ENCODE measurements at regions not wholly inside any gene's neighbourhood (a gene's known extent, or its start where the extent isn't known, plus 50 kb on each side); places are given as distances from the start of the nearest gene placed in this dataset.

GRCh38 chr13:21987793-21988192, 316.9 kb downstream of the FGF9 start:
- H3K23me2 ChIP-seq (ENCODE audit: low read depth, low read length): peaks cover 1% of the 10 kb centered on the region; the same call in 1 of the 2 replicates
- 81% methylated on average over 7 of the region's 7 CpGs; no CpG with 5 or more reads in 1 of the 2 experiments for WGBS, 2 experiments (ENCODE audit: extremely low coverage in 1 of 2, insufficient coverage in 1 of 2, insufficient read length in 1 of 2, insufficient replicate concordance in 2 of 2, low coverage in 1 of 2, low lambda C conversion rate in 2 of 2, missing lambda C conversion rate in 1 of 2)
- CTCF ChIA-PET (ENCODE audit: partially characterized antibody): interaction anchor here (0.8 to 1.3 kb wide), 3 partner anchors 8 to 89 kb away, joined by 3 to 4 read pairs (median 3); no protein-coding TSS in a partner anchor
- no peaks in the 10 kb centered on the region for H3K36me3 ChIP-seq (ENCODE audit: control insufficient read depth in 2 of 4, insufficient read depth in 4 of 4, low read length in 3 of 4)
- POLR2A ChIA-PET (ENCODE audit: partially characterized antibody): no interaction called here
- TF ChIP-seq SRF (IDR thresholded peaks at IDR 0.05; ENCODE audit: low read depth, low read length) (no peak), TBP (IDR thresholded peaks at IDR 0.05; ENCODE audit: low read depth, low read length) (no peak), RAD21 (IDR thresholded peaks at IDR 0.05 in 1 of 2, conservative IDR thresholded peaks at IDR 0.05 in 1 of 2; ENCODE audit: low read depth in 2 of 2, low read length in 2 of 2) (no peak), BRCA1 (IDR thresholded peaks at IDR 0.05; ENCODE audit: low read depth, low read length) (no peak), ASH2L (IDR thresholded peaks at IDR 0.05; ENCODE audit: low read length) (no peak), PHF8 (conservative IDR thresholded peaks at IDR 0.05; ENCODE audit: low read depth, low read length) (no peak), EGR1 (IDR thresholded peaks at IDR 0.05; ENCODE audit: borderline replicate concordance, low read depth, low read length) (no peak), ATF2 (IDR thresholded peaks at IDR 0.05; ENCODE audit: low read length) (no peak), RBBP5 (IDR thresholded peaks at IDR 0.05; ENCODE audit: borderline replicate concordance, low read depth, low read length) (no peak), TEAD4 (IDR thresholded peaks at IDR 0.05; ENCODE audit: low read depth, low read length) (no peak)
- no peaks in the 10 kb centered on the region for H3K9me3 ChIP-seq (ENCODE audit: insufficient read depth in 2 of 2, low read depth in 1 of 2, low read length in 1 of 2)
- H4K20me1 ChIP-seq (replicated peaks in 1 of 2; ENCODE audit: control insufficient read depth in 1 of 2, insufficient read depth in 2 of 2, low read length in 2 of 2): no peaks in the 10 kb centered on the region
- H3K56ac ChIP-seq (replicated peaks; ENCODE audit: insufficient read length, low read depth, low read length): no peak overlapping the region
- H2BK5ac ChIP-seq (ENCODE audit: low read depth, low read length): no peak overlapping the region
- no peak for FAIRE-seq
- no peak overlapping the region for H3K27ac ChIP-seq (ENCODE audit: low read depth, low read length)
- no peak overlapping the region for H3K4ac ChIP-seq (replicated peaks; ENCODE audit: insufficient read length, low read depth, low read length)
- H3K18ac ChIP-seq (ENCODE audit: extremely low read depth, low read length): no peak overlapping the region
- H3K4me1 ChIP-seq (replicated peaks in 1 of 4; ENCODE audit: control insufficient read depth in 3 of 4, insufficient read depth in 4 of 4, low read length in 3 of 4): no peaks in the 10 kb centered on the region
- H3K14ac ChIP-seq (ENCODE audit: insufficient read length): no peak overlapping the region
- no peaks in the 10 kb centered on the region for H3K79me1 ChIP-seq (ENCODE audit: low read depth, low read length)
- H3K4me2 ChIP-seq (ENCODE audit: insufficient read depth in 1 of 2, low read depth in 2 of 2, low read length in 2 of 2): no peak overlapping the region
- no peak overlapping the region for H2AFZ ChIP-seq (ENCODE audit: low read length)
- no peak overlapping the region for H2AK5ac ChIP-seq (ENCODE audit: low read depth, low read length)
- no peak overlapping the region for H3K4me3 ChIP-seq (ENCODE audit: extremely low read depth in 1 of 4, insufficient read depth in 2 of 4, low read depth in 3 of 4, low read length in 4 of 4)
- H4K91ac ChIP-seq (replicated peaks; ENCODE audit: insufficient read length, low read length): no peak overlapping the region
- H2BK12ac ChIP-seq (ENCODE audit: low read depth, low read length): no peak overlapping the region
- H2BK15ac ChIP-seq (ENCODE audit: low read length): no peak overlapping the region
- no peak overlapping the region for H2BK120ac ChIP-seq (replicated peaks; ENCODE audit: low read depth, low read length)
- H3K9ac ChIP-seq (replicated peaks in 1 of 4; ENCODE audit: extremely low read depth in 1 of 4, low read depth in 3 of 4, low read length in 3 of 4): no peak overlapping the region
- no peak overlapping the region for H3K23ac ChIP-seq (ENCODE audit: insufficient read length)
- no peak for DNase-seq (ENCODE audit: low read depth in 1 of 2, low spot score in 2 of 2)
- H4K8ac ChIP-seq (ENCODE audit: extremely low read depth, insufficient read depth, low read length): no peak overlapping the region
- no peak overlapping the region for H4K5ac ChIP-seq (ENCODE audit: insufficient read length, low read depth, low read length)
- H3K27me3 ChIP-seq (replicated peaks in 1 of 4; ENCODE audit: control insufficient read depth in 3 of 4, extremely low read depth in 1 of 4, insufficient read depth in 3 of 4, low read length in 3 of 4): no peaks in the 10 kb centered on the region
- no peak overlapping the region for H2BK20ac ChIP-seq (ENCODE audit: low read length)
- no peaks in the 10 kb centered on the region for H3K79me2 ChIP-seq (ENCODE audit: control insufficient read depth in 1 of 2, insufficient read depth in 2 of 2, low read length in 2 of 2)
